Testis (tissue), 2 donors: ENCODE measurements at regions not wholly inside any gene's neighbourhood (a gene's known extent, or its start where the extent isn't known, plus 50 kb on each side); places are given as distances from the start of the nearest gene placed in this dataset.

Source experiments
- DNase-seq: peaks from one replicate; pipeline ENCODE4 v3.0.0-alpha.2; 2019
- H3K27ac ChIP-seq, 2 donors: fragments of 200-600 bp; sonication (generic); one replicate each; pipeline ENCODE4 v1.5.1; 2019
- H3K27me3 ChIP-seq: fragments of 200-600 bp; sonication (generic); one replicate; pipeline ENCODE4 v1.5.1; 2019
- H3K36me3 ChIP-seq: fragments of 200-600 bp; sonication (generic); one replicate; pipeline ENCODE4 v1.5.1; 2017; ENCODE audit warnings: low read depth; ENCODE audit errors: missing control alignments
- H3K4me1 ChIP-seq: fragments of 200-600 bp; sonication (generic); one replicate; pipeline ENCODE4 v1.5.1; 2019
- H3K4me3 ChIP-seq, 2 donors: fragments of 200-600 bp; sonication (generic); one replicate each; pipeline ENCODE4 v1.5.1; 2017 to 2019
- H3K9me3 ChIP-seq: fragments of 200-600 bp; sonication (generic); one replicate; pipeline ENCODE4 v1.5.1; 2017
- POLR2A ChIP-seq: fragments of 450-650 bp; IDR thresholded peaks from one replicate; pipeline ENCODE4 v1.6.1; 2017; ENCODE audit warnings: antibody characterized with exemption, mild to moderate bottlenecking, moderate library complexity
- WGBS, 2 donors: methylation state at CpG; one replicate each; pipeline ENCODE4 v1.1.5; 2018; 5-methylcytosine and 5-hydroxymethylcytosine counted together
- intact Hi-C: fragments of 100-400 bp; cut with DNase I; formaldehyde crosslinking; loops from one replicate; pipeline ENCODE4 v1.15.1; 2023; ENCODE audit warnings: low total_unique reads
- TF ChIP-seq, protein P1 (sequence below), 3 experiments: fragments of 450-650 bp in 2 of 3; fragments of 200-600 bp in 1 of 3; sonication (generic) in 1 of 3; IDR thresholded peaks; one replicate each; pipeline ENCODE4 v1.5.1; 2016 to 2019; ENCODE audit warnings: antibody characterized with exemption in 3 of 3, mild to moderate bottlenecking in 2 of 3, moderate library complexity in 1 of 3

DNA sequence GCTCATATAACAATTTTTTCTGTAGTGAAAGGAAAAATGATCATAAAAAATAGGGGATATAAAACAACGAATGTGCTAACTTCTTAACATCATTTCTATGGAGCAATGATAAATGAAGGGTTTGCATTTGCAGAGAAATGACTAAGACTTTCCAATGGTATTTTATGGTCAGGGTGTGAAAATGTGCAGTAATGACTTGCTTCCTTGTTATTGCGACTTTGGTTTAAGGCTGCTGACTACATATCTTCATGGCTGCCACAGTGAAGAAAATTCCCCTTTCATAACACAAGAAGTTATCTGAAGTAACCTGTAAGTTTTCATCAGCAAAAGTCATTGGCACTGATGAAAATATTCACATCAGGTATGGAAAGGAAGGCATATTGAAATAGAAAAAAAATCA is 166.1 kb upstream of the NRG3 start:
- Histone ChIP-seq H3K27me3 (no peaks in the 10 kb centered on the region), H3K4me1 (no peaks in the 10 kb centered on the region), H3K27ac (no peak overlapping the region), H3K36me3 (no peaks in the 10 kb centered on the region), H3K4me3 (no peak overlapping the region), H3K9me3 (no peaks in the 10 kb centered on the region)
- TF ChIP-seq, protein P1, sequence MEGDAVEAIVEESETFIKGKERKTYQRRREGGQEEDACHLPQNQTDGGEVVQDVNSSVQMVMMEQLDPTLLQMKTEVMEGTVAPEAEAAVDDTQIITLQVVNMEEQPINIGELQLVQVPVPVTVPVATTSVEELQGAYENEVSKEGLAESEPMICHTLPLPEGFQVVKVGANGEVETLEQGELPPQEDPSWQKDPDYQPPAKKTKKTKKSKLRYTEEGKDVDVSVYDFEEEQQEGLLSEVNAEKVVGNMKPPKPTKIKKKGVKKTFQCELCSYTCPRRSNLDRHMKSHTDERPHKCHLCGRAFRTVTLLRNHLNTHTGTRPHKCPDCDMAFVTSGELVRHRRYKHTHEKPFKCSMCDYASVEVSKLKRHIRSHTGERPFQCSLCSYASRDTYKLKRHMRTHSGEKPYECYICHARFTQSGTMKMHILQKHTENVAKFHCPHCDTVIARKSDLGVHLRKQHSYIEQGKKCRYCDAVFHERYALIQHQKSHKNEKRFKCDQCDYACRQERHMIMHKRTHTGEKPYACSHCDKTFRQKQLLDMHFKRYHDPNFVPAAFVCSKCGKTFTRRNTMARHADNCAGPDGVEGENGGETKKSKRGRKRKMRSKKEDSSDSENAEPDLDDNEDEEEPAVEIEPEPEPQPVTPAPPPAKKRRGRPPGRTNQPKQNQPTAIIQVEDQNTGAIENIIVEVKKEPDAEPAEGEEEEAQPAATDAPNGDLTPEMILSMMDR (IDR thresholded peaks at IDR 0.05) = no peak
- TF ChIP-seq POLR2A = no peak
- DNase-seq = no peak
- intact Hi-C loops = no loop called here
- WGBS, 2 donors = 69 to 89% methylated on average over 2 of the region's 2 CpGs

DNA sequence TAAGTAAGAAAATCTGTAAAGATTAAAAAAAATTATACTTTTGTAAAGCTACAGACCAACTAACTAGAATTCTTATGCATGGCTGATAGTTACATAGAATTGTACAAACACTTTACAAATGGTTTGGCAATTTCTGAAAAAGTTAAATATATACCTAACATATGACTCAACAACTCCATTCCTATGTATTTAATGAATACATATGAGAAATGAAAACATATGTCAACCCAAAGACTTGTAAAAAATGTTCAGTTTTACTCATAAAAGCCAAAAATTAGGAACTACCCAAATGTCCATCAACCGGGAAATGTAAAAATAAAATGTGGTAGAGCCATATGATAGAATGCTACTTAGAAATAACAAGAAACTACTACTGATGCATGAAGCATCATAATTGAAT is 152.6 kb upstream of the NRG3 start:
- intact Hi-C loops = no loop called here
- H3K4me1 ChIP-seq = no peaks in the 10 kb centered on the region
- no peak overlapping the region for H3K4me3 ChIP-seq
- H3K27me3 ChIP-seq = no peaks in the 10 kb centered on the region
- H3K27ac ChIP-seq = no peak overlapping the region
- DNase-seq = no peak
- 90 to 97% methylated on average over 1 of the region's 1 CpG for WGBS, 2 donors
- no peaks in the 10 kb centered on the region for H3K36me3 ChIP-seq
- H3K9me3 ChIP-seq = no peaks in the 10 kb centered on the region
- TF ChIP-seq POLR2A = no peak
- TF ChIP-seq, protein P1 (IDR thresholded peaks at IDR 0.05) = no peak

DNA sequence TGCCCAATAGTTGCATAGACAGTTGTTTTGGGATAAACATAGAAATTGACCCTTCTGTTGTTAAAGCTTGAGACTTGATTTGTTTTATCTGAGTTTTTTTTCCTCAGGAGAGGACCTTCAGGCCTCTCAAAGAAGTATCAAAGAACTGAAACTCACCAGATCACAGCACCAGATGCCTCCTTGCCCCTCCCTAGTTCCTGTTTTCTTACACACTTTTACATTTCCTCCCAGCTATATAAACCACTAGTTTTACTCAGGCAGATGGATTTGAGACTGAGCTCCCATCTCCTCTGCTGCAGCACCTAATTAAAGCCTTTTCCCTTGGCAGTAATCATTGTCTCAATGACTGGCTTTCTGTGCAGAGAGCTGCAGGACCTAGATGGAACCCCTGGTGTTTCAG is 150.6 kb upstream of the NRG3 start:
- H3K27me3 ChIP-seq = no peaks in the 10 kb centered on the region
- no peaks in the 10 kb centered on the region for H3K9me3 ChIP-seq
- no peaks in the 10 kb centered on the region for H3K4me1 ChIP-seq
- no peak for DNase-seq
- no peak overlapping the region for H3K27ac ChIP-seq
- H3K4me3 ChIP-seq = no peak overlapping the region
- no peaks in the 10 kb centered on the region for H3K36me3 ChIP-seq
- intact Hi-C loops = no loop called here
- TF ChIP-seq, protein P1 (IDR thresholded peaks at IDR 0.05) = no peak

DNA sequence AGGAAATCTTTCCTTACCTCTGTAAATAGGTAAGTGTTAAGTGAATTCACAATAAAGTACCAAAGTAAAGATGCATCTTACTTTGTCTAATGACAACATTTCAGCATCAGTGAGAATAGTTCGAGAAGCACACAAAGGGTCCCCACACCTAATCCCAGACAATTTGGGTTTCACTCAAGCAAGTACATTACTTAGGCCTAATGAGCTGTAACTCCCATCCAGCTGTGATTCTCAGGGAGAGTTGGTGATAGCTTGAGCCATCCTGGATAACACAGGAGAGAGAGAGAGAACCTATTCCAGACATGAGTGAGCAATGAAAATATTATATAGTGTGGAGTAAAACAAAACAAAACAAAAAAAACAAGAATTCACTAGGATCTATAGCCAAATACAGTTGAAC is 149.1 kb upstream of the NRG3 start:
- no peak for DNase-seq
- Histone ChIP-seq H3K4me1 (no peaks in the 10 kb centered on the region), H3K4me3 (no peak overlapping the region), H3K9me3 (no peaks in the 10 kb centered on the region), H3K27me3 (no peaks in the 10 kb centered on the region), H3K27ac (no peak overlapping the region), H3K36me3 (no peaks in the 10 kb centered on the region)
- TF ChIP-seq, protein P1 (IDR thresholded peaks at IDR 0.05) = no peak
- TF ChIP-seq POLR2A = no peak
- intact Hi-C loops = no loop called here
- WGBS, 2 donors = 76 to 88% methylated on average over 1 of the region's 1 CpG

DNA sequence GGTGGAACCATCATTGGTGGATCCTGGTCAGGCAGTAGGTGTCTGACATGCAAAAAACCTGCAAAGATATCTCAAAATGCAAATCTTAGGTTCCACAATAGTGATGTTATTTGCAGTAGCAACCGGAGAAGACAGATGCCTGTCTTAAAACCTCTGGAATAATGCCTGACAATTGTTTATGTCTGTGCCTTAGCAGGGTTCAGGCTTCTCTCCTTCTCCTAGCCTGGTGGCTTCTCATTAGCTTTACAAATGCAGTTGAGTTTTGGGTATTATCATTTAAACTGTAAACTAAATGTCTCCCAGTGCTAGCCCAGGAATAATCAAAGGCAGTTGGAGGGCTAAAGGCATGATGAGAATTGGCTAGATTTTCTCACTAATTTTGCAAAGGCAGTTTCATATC is 146.3 kb upstream of the NRG3 start:
- TF ChIP-seq POLR2A = no peak
- TF ChIP-seq, protein P1 (IDR thresholded peaks at IDR 0.05) = no peak
- no peak overlapping the region for H3K4me3 ChIP-seq
- no peaks in the 10 kb centered on the region for H3K36me3 ChIP-seq
- no peaks in the 10 kb centered on the region for H3K4me1 ChIP-seq
- WGBS, 2 donors = 46 to 72% methylated on average over 1 of the region's 1 CpG
- intact Hi-C loops = no loop called here
- H3K27me3 ChIP-seq = no peaks in the 10 kb centered on the region
- no peaks in the 10 kb centered on the region for H3K9me3 ChIP-seq
- no peak for DNase-seq
- H3K27ac ChIP-seq = no peak overlapping the region
